BLaER1 (cell line): ENCODE measurements at regions not wholly inside any gene's neighbourhood (a gene's known extent, or its start where the extent isn't known, plus 50 kb on each side); places are given as distances from the start of the nearest gene placed in this dataset.
"Not testable (repeated sequence)": the region's sequence is repeated elsewhere in the genome, so short reads cannot be mapped to it uniquely, and the experiment has no call there.

Experiments
- H3K27ac ChIP-seq: shearing (Covaris generic); formaldehyde crosslinking; 2 replicates; pipeline ENCODE4 v1.8.1; 2022
- H3K27me3 ChIP-seq: shearing (Covaris generic); formaldehyde crosslinking; 2 replicates; pipeline ENCODE4 v1.8.1; 2022
- H3K36me3 ChIP-seq: shearing (Covaris generic); formaldehyde crosslinking; 2 replicates; pipeline ENCODE4 v1.8.1; 2022
- H3K4me1 ChIP-seq: shearing (Covaris generic); formaldehyde crosslinking; 2 replicates; pipeline ENCODE4 v1.8.1; 2022
- H3K4me2 ChIP-seq: shearing (Covaris generic); formaldehyde crosslinking; 2 replicates; pipeline ENCODE4 v1.8.1; 2022
- H3K4me3 ChIP-seq: shearing (Covaris generic); formaldehyde crosslinking; 2 replicates; pipeline ENCODE4 v1.8.1; 2022
- H3K9ac ChIP-seq: shearing (Covaris generic); formaldehyde crosslinking; 2 replicates; pipeline ENCODE4 v1.8.1; 2022
- H3K9me3 ChIP-seq: shearing (Covaris generic); formaldehyde crosslinking; 2 replicates; pipeline ENCODE4 v1.8.1; 2022
- H4K20me1 ChIP-seq: shearing (Covaris generic); formaldehyde crosslinking; 2 replicates; pipeline ENCODE4 v1.8.1; 2022
- Cebpa-rat ChIP-seq: shearing (Covaris generic); IDR thresholded peaks from 2 replicates; pipeline ENCODE4 v1.8.1; 2022

DNA sequence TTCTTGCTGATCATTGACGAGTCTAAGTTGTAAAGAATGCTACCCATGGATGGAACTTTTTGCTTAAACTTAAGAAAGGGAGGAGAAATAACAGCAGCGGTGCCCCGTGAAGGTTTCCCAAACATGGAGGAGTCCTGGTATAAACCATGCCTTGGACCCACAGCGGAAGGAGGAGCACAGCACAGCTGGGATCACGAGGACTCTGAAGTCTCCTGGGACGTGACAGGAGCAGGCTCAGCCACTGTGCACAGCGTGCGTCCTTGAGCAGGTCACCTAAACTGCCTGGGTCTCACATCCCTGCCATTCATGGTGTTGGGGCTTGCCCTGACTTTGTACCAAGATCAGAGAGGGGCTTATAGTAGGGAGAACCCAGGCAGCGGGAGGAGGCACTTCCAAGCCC is 56.1 kb upstream of the UNC93A start:
- no peaks in the 10 kb centered on the region for H4K20me1 ChIP-seq
- H3K9me3 ChIP-seq = no peaks in the 10 kb centered on the region
- no peak overlapping the region for H3K9ac ChIP-seq
- no peak overlapping the region for H3K4me3 ChIP-seq
- peaks cover 25% of the 10 kb centered on the region for H3K4me1 ChIP-seq
- H3K27ac ChIP-seq = no peak overlapping the region
- no peaks in the 10 kb centered on the region for H3K36me3 ChIP-seq
- peak overlapping the region; percentile 65 for H3K4me2 ChIP-seq
- no peaks in the 10 kb centered on the region for H3K27me3 ChIP-seq
- TF ChIP-seq Cebpa-rat = no peak

DNA sequence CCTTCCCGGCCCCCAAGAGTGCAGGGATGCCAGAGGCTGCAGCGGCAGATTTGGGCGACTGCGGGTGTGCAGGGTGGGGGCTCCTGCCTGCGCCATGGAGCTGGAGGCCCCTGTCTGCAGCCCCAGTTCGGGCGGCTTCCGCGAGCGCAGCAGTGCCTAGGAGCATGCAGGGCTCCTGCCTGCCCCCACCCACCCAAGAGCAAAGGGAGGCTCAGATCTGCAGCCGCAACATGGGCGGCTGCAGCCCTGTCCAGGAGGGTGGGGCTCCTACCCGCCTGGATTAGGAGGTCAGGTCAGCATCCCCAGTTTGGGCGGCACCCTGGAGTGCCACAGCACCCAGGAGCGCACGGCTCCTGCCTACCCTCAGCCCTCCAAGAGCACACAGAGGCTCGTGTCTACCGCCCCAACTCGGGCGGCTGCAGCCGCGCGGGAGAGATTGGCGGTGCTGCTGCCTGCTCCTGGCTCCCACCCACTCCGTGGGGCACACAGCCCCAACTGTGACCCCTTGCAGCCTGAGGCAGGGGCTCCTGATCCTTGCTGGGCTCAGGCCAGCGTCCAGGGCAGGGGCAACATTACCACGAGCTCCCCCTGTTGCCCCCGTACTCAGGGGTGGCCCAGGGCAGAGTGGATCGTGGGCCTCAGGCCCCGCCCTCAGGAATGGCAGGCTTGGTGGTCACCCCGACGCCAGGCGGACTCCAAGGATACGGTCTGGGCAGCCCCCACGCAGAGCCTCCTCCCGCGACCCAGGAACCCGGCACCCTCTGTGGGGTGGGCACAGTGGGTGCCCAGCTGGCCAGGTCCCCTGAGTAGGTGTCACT is 55.5 kb upstream of the UNC93A start:
- no peaks in the 10 kb centered on the region for H3K27me3 ChIP-seq
- H3K27ac ChIP-seq = no peak overlapping the region
- H3K9ac ChIP-seq = no peak overlapping the region
- H4K20me1 ChIP-seq = no peaks in the 10 kb centered on the region
- peaks cover 25% of the 10 kb centered on the region for H3K4me1 ChIP-seq
- H3K9me3 ChIP-seq = no peaks in the 10 kb centered on the region
- TF ChIP-seq Cebpa-rat = no peak
- H3K4me2 ChIP-seq = peak overlapping the region; percentile 65
- no peaks in the 10 kb centered on the region for H3K36me3 ChIP-seq
- no peak overlapping the region for H3K4me3 ChIP-seq

DNA sequence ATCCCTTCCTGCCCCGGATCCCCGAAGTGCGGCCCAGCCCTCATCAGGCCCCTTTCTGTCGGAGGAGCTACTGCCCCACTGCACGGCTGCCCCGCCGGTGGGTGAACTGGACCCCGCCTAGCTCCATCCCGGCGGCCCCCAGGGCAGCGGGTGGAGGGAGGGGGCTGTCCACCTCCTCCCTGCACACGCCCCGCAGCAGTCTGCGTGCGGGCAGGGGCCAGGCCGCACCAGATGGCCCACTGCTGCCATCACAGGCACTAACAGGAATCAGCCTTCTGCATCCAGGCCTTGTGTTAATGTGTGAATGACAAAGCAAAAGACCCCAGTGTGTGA is 54.9 kb upstream of the UNC93A start:
- Histone ChIP-seq H4K20me1 (no peaks in the 10 kb centered on the region), H3K9ac (no peak overlapping the region), H3K9me3 (no peaks in the 10 kb centered on the region), H3K27me3 (no peaks in the 10 kb centered on the region), H3K4me1 (peaks cover 25% of the 10 kb centered on the region), H3K4me3 (no peak overlapping the region), H3K27ac (no peak overlapping the region), H3K36me3 (no peaks in the 10 kb centered on the region), H3K4me2 (no peak overlapping the region)
- no peak for TF ChIP-seq Cebpa-rat

DNA sequence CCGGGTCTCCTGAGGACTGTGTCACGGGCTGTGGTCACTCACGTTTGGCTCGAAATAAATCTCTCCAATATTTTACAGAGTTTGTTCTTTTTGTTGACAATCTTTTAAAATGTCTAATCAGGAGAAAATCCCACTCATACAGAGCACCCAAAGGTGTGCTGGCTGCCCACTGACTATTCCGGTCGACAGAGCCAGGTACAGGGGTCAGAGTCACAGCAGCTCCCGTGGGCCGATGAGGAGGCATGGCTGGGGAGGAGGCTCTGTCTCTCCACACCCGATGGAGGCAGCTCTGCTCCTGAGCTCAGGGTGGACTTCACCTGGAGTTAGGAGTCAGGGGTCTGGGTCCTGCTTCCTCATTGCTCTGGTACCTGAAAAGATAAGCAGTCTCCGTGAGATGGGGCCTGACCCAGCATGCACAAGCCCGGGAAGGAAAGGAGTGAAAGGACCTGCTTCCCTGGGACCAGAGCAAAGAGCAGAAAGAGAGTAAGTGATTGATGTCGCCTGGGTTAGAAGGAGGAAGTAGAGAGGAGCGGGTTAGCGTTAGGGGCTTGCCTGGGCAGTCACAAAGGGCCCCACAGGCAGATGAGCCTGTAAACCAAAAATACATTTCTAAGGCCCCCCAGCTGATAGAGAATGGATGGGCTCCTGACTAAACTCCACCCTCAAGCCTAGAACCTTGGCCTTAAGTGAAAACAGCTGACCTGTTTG is 53.5 kb upstream of the UNC93A start:
- Histone ChIP-seq H3K36me3 (no peaks in the 10 kb centered on the region), H3K9me3 (no peaks in the 10 kb centered on the region), H3K27me3 (no peaks in the 10 kb centered on the region), H3K4me1 (peaks cover 27% of the 10 kb centered on the region), H3K9ac (no peak overlapping the region; the same call in 1 of the 2 replicates), H3K4me3 (no peak overlapping the region), H3K27ac (no peak overlapping the region), H3K4me2 (peak overlapping the region; percentile 15; the same call in 1 of the 2 replicates), H4K20me1 (no peaks in the 10 kb centered on the region)
- TF ChIP-seq Cebpa-rat = no peak

GRCh38 chr6:167238146-167238693 is 52.9 kb upstream of the UNC93A start:
- H3K9me3 ChIP-seq = no peaks in the 10 kb centered on the region
- H3K36me3 ChIP-seq = no peaks in the 10 kb centered on the region
- peaks cover 33% of the 10 kb centered on the region for H3K4me1 ChIP-seq
- no peak overlapping the region for H3K4me3 ChIP-seq
- no peaks in the 10 kb centered on the region for H4K20me1 ChIP-seq
- H3K4me2 ChIP-seq = peak overlapping the region; percentile 15; the same call in 1 of the 2 replicates
- no peak overlapping the region; the same call in 1 of the 2 replicates for H3K9ac ChIP-seq
- no peak for TF ChIP-seq Cebpa-rat
- no peak overlapping the region for H3K27ac ChIP-seq
- no peaks in the 10 kb centered on the region for H3K27me3 ChIP-seq

DNA sequence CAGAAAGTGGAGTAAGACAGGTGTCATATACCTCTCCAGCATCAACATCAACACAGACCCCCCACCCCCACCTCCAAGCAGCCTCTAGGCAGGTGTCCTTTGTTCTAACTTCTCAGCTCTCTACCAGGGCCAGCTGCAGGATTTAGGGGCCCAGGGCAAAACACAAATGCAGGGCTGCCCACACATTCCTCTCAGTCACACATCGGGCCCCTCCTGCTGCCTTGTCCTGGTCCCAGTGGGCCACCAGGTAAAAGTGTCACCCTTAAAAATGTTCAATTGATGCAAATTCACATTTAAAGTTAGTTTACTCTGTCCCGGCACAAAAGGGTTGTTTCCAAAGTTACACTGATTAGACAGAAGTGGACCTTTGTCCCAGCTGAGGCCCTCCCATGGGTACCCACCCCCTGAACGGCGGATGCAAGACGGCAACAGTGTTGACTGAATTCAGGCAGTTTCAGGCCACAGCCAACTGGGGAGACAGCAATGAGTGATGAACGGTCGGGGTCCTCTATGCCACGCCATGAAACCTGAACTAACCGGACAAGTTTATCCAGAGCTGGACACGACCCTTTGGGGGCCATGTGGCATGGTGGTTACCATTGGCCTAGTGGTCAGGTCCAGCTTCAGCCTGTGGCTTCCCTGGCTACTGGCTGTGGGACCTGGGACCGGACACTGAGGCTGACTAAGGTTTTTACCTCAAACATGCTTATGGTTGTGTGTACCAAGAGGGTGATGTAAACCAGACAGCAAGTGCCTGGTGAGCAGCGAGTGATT is 52.2 kb upstream of the UNC93A start:
- H4K20me1 ChIP-seq = no peaks in the 10 kb centered on the region
- no peaks in the 10 kb centered on the region for H3K9me3 ChIP-seq
- no peak overlapping the region for H3K4me3 ChIP-seq
- H3K27me3 ChIP-seq = no peaks in the 10 kb centered on the region
- no peaks in the 10 kb centered on the region for H3K36me3 ChIP-seq
- TF ChIP-seq Cebpa-rat = no peak
- H3K27ac ChIP-seq = no peak overlapping the region
- H3K4me1 ChIP-seq = peaks cover 40% of the 10 kb centered on the region
- H3K4me2 ChIP-seq = no peak overlapping the region
- H3K9ac ChIP-seq = no peak overlapping the region

- H3K27me3 ChIP-seq = not testable (repeated sequence)
- H3K4me1 ChIP-seq = peaks cover 43% of the 10 kb centered on the region
These were observed 51.6 kb upstream of the UNC93A start for GRCh38 chr6:167239470-167239869.

GRCh38 chr6:167240034-167240541 is 51.0 kb upstream of the UNC93A start:
- no peaks in the 10 kb centered on the region for H3K36me3 ChIP-seq
- peaks cover 43% of the 10 kb centered on the region for H3K4me1 ChIP-seq
- H3K4me3 ChIP-seq = no peak overlapping the region
- no peaks in the 10 kb centered on the region for H3K27me3 ChIP-seq
- H4K20me1 ChIP-seq = no peaks in the 10 kb centered on the region
- H3K9ac ChIP-seq = no peak overlapping the region
- no peak overlapping the region for H3K27ac ChIP-seq
- H3K4me2 ChIP-seq = no peak overlapping the region
- no peak for TF ChIP-seq Cebpa-rat
- no peaks in the 10 kb centered on the region for H3K9me3 ChIP-seq

More at GRCh38 chr6:167239470-167239869, 51.6 kb upstream of the UNC93A start:
- H3K9me3 ChIP-seq, H3K4me3 ChIP-seq, H3K9ac ChIP-seq, H3K36me3 ChIP-seq, H4K20me1 ChIP-seq, H3K4me2 ChIP-seq, H3K27ac ChIP-seq: not testable (repeated sequence)
